NCI-H526 treated with DMSO at 0.1 percent for 48 hours (cell line): ENCODE measurements at regions not wholly inside any gene's neighbourhood (a gene's known extent, or its start where the extent isn't known, plus 50 kb on each side); places are given as distances from the start of the nearest gene placed in this dataset.
A peak's percentile ranks its signal among the peaks of the same experiment; 100 is the strongest.

ENCODE experiments used
- DNase-seq: peaks from one replicate; lab custom pipeline; 2025; lab: John Stamatoyannopoulos, UW

- no peak for DNase-seq
Observed at GRCh38 chr4:128357286-128357685, 69.7 kb upstream of the PGRMC2 start.

- peak; percentile 56 for DNase-seq
Observed at GRCh38 chr4:128355305-128355704, 67.7 kb upstream of the PGRMC2 start.

GRCh38 chr4:128354205-128354821 is 66.7 kb upstream of the PGRMC2 start:
- DNase-seq: no peak

- no peak for DNase-seq
Observed at GRCh38 chr4:128353791-128354190, 66.2 kb upstream of the PGRMC2 start.

GRCh38 chr4:128351502-128351901 is 63.9 kb upstream of the PGRMC2 start:
- no peak for DNase-seq

- DNase-seq: no peak
Observed at GRCh38 chr4:128350449-128351045, 62.9 kb upstream of the PGRMC2 start.

GRCh38 chr4:128349921-128350320 is 62.3 kb upstream of the PGRMC2 start:
- no peak for DNase-seq

GRCh38 chr4:128347930-128348660 is 60.5 kb upstream of the PGRMC2 start:
- DNase-seq: no peak

GRCh38 chr4:128347175-128347868 is 59.7 kb upstream of the PGRMC2 start:
- no peak for DNase-seq

GRCh38 chr4:128346054-128346716 is 58.6 kb upstream of the PGRMC2 start:
- DNase-seq: no peak

GRCh38 chr4:128345650-128346049 is 58.0 kb upstream of the PGRMC2 start:
- DNase-seq: no peak

- DNase-seq: no peak
Observed at GRCh38 chr4:128342762-128343161, 55.1 kb upstream of the PGRMC2 start.

GRCh38 chr4:128341634-128342033 is 54.0 kb upstream of the PGRMC2 start:
- no peak for DNase-seq

- no peak for DNase-seq
Observed at GRCh38 chr4:128338634-128339355, 51.2 kb upstream of the PGRMC2 start.

- DNase-seq: no peak
Observed at GRCh38 chr4:128337863-128338262, 50.2 kb upstream of the PGRMC2 start.
